ENCODE measurements at regions not wholly inside any gene's neighbourhood (a gene's known extent, or its start where the extent isn't known, plus 50 kb on each side); places are given as distances from the start of the nearest gene placed in this dataset.
"Not testable (repeated sequence)": the region's sequence is repeated elsewhere in the genome, so short reads cannot be mapped to it uniquely, and the experiment has no call there.

GRCh38 chr12:131642771-131643170, 68.1 kb upstream of the SFSWAP start:
- no peak for DNase-seq

- DNase-seq = no peak
Measured at GRCh38 chr12:131643631-131644452, 67.0 kb upstream of the SFSWAP start.

- no peak for DNase-seq
Measured at GRCh38 chr12:131644481-131644880, 66.4 kb upstream of the SFSWAP start.

GRCh38 chr12:131644917-131645316, 66.0 kb upstream of the SFSWAP start:
- DNase-seq = not testable (repeated sequence)

- not testable (repeated sequence) for DNase-seq
Measured at GRCh38 chr12:131645557-131645956, 65.3 kb upstream of the SFSWAP start.

- DNase-seq = not testable (repeated sequence)
Measured at GRCh38 chr12:131646444-131646843, 64.4 kb upstream of the SFSWAP start.

- DNase-seq = no peak
Measured at GRCh38 chr12:131647667-131648066, 63.2 kb upstream of the SFSWAP start.

GRCh38 chr12:131655469-131656174, 55.3 kb upstream of the SFSWAP start:
- DNase-seq = not testable (repeated sequence)

- not testable (repeated sequence) for DNase-seq
Measured at GRCh38 chr12:131656796-131657195, 54.1 kb upstream of the SFSWAP start.

- DNase-seq = not testable (repeated sequence)
Measured at GRCh38 chr12:131658605-131659004, 52.3 kb upstream of the SFSWAP start.

- not testable (repeated sequence) for DNase-seq
Measured at GRCh38 chr12:131659484-131659883, 51.4 kb upstream of the SFSWAP start.

GRCh38 chr12:131659976-131660375, 50.9 kb upstream of the SFSWAP start:
- DNase-seq = not testable (repeated sequence)

GRCh38 chr12:131660401-131660800, 50.5 kb upstream of the SFSWAP start:
- not testable (repeated sequence) for DNase-seq

Measured in NCI-H1092 (cell line).